Sigmoid colon (tissue), 6 donors: ENCODE measurements at regions not wholly inside any gene's neighbourhood (a gene's known extent, or its start where the extent isn't known, plus 50 kb on each side); places are given as distances from the start of the nearest gene placed in this dataset.

Experiments used
- DNase-seq: peaks from one replicate; pipeline ENCODE4 v3.0.0-alpha.2; 2019
- H3K27ac ChIP-seq, 4 donors: fragments of 200-600 bp; sonication (generic); one replicate each; pipeline ENCODE4 v1.5.1; 2016 to 2019; ENCODE audit warnings: mild to moderate bottlenecking in 1 of 4
- H3K27me3 ChIP-seq, 3 donors: fragments of 200-600 bp; sonication (generic); one replicate each; pipeline ENCODE4 v1.5.1; 2019; ENCODE audit warnings: mild to moderate bottlenecking in 1 of 3
- H3K36me3 ChIP-seq, 4 donors: fragments of 200-600 bp; sonication (generic); one replicate each; pipeline ENCODE4 v1.5.1; 2016 to 2019
- H3K4me1 ChIP-seq, 4 donors: fragments of 200-600 bp; sonication (generic); one replicate each; pipeline ENCODE4 v1.5.1; 2017 to 2019
- H3K4me3 ChIP-seq, 4 donors: fragments of 200-600 bp; sonication (generic); one replicate each; pipeline ENCODE4 v1.5.1; 2017 to 2019; ENCODE audit warnings: mild to moderate bottlenecking in 2 of 4, moderate library complexity in 1 of 4
- H3K9me3 ChIP-seq, 4 donors: fragments of 200-600 bp in 3 of 4; sonication (generic) in 3 of 4; one replicate each; pipeline versions ENCODE4 v1.5.1 to v1.6.1; 2013 to 2019
- CTCF ChIP-seq, 4 experiments: fragments of 450-650 bp in 3 of 4; fragments of 200-600 bp in 1 of 4; IDR thresholded peaks; one replicate each; pipeline ENCODE4 v1.5.1; 2016 to 2019; ENCODE audit warnings: antibody characterized with exemption in 4 of 4, mild to moderate bottlenecking in 3 of 4, moderate library complexity in 2 of 4
- EP300 ChIP-seq, 4 donors: sonication (generic); formaldehyde crosslinking; IDR thresholded peaks; one replicate each; pipeline ENCODE4 v1.6.1; 2017; ENCODE audit warnings: antibody characterized with exemption in 4 of 4
- POLR2A ChIP-seq, 2 donors: fragments of 450-650 bp; IDR thresholded peaks; one replicate each; pipeline ENCODE4 v1.6.1; 2016; ENCODE audit warnings: antibody characterized with exemption in 2 of 2, mild to moderate bottlenecking in 2 of 2, moderate library complexity in 2 of 2
- POLR2AphosphoS5 ChIP-seq, 4 donors: sonication (generic); formaldehyde crosslinking; IDR thresholded peaks; one replicate each; pipeline ENCODE4 v1.6.1; 2017; ENCODE audit warnings: antibody characterized with exemption in 4 of 4
- WGBS, 2 donors: extraction: QIAGEN DNeasy Blood & Tissue Kit; methylation state at CpG; one replicate each; pipeline ENCODE4 v1.1.7; 2013; 5-methylcytosine and 5-hydroxymethylcytosine counted together
- intact Hi-C: fragments of 100-400 bp; cut with DNase I; formaldehyde crosslinking; loops from one replicate; pipeline ENCODE4 v1.15.1; 2023
- donor health status: healthy with polysubstance abuse.
- donor health status: healthy.

- H3K9me3 ChIP-seq: no peaks in the 10 kb centered on the region
- H3K36me3 ChIP-seq: no peaks in the 10 kb centered on the region
- TF ChIP-seq POLR2AphosphoS5 (IDR thresholded peaks at IDR 0.05) (no peak), EP300 (IDR thresholded peaks at IDR 0.05) (no peak), CTCF (IDR thresholded peaks at IDR 0.05) (no peak), POLR2A (IDR thresholded peaks at IDR 0.05) (no peak)
- H3K27me3 ChIP-seq: no peaks in the 10 kb centered on the region
- intact Hi-C loops: no loop called here
- H3K4me1 ChIP-seq: peaks cover 0 to 27% (median 15%) of the 10 kb centered on the region in 4 donors
- WGBS, 2 donors: 74 to 79% methylated on average over 3 of the region's 3 CpGs
- no peak for DNase-seq
- H3K4me3 ChIP-seq: no peak overlapping the region
- H3K27ac ChIP-seq: peak overlapping the region in 1 of 4 donors; percentile 9
Measured at GRCh38 chr2:82412021-82412420, 2047.1 kb downstream of the SUCLG1 start.

DNA sequence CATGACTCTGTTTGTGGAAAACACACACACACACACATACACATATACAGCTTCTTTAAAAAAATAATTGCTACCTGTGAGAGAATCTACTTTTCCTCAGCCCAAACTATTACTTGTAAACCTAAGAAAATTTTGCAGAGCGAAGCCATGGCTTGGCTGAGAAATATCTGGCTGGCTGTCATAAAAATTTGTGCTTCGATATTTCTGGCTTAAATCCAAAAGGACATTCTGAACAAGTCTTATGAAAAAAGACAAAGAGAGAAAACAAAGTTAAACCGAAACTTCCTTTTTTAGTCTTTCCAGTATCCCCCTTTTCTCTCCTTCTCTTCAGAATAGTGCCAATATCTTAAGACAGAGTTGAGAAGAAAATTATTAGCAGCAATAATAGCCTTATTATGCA is 2048.0 kb downstream of the SUCLG1 start:
- H3K4me3 ChIP-seq: no peak overlapping the region
- H3K4me1 ChIP-seq: peaks cover 0 to 32% (median 15%) of the 10 kb centered on the region in 4 donors
- 20 to 48% methylated on average over 3 of the region's 3 CpGs for WGBS, 2 donors
- H3K27me3 ChIP-seq: no peaks in the 10 kb centered on the region
- intact Hi-C loops: no loop called here
- DNase-seq: no peak
- no peaks in the 10 kb centered on the region for H3K9me3 ChIP-seq
- H3K27ac ChIP-seq: peak overlapping the region in 1 of 4 donors; percentile 12
- no peak for TF ChIP-seq CTCF (IDR thresholded peaks at IDR 0.05)
- TF ChIP-seq EP300 (IDR thresholded peaks at IDR 0.05): no peak
- no peak for TF ChIP-seq POLR2A (IDR thresholded peaks at IDR 0.05)
- no peak for TF ChIP-seq POLR2AphosphoS5 (IDR thresholded peaks at IDR 0.05)
- no peaks in the 10 kb centered on the region for H3K36me3 ChIP-seq

DNA sequence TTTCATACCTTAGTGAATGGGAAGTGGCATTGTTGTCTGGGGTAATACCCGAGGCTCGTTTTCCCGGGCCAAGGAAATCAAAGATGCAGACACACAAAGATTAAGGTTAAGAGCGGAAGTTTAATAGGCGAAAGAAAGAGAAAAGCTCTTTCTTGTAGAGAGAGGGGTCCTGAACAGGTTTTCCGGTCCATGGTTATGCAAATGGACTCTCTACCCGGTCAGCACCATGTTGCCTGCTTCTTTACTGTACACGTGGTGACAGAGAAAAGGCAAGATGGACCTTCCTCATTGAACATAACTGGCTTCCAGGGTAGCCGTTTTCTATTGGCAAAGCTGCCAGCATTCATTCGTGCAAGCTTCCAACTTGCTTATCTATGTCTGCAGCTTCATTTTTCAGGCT is 2063.5 kb downstream of the SUCLG1 start:
- Histone ChIP-seq H3K27ac (no peak overlapping the region), H3K36me3 (no peaks in the 10 kb centered on the region), H3K4me1 (no peaks in the 10 kb centered on the region), H3K9me3 (no peaks in the 10 kb centered on the region), H3K4me3 (no peak overlapping the region), H3K27me3 (no peaks in the 10 kb centered on the region)
- DNase-seq: no peak
- intact Hi-C loops: no loop called here
- WGBS, 2 donors: 82 to 88% methylated on average over 10 of the region's 10 CpGs
- TF ChIP-seq POLR2AphosphoS5 (IDR thresholded peaks at IDR 0.05) (no peak), EP300 (IDR thresholded peaks at IDR 0.05) (no peak)

DNA sequence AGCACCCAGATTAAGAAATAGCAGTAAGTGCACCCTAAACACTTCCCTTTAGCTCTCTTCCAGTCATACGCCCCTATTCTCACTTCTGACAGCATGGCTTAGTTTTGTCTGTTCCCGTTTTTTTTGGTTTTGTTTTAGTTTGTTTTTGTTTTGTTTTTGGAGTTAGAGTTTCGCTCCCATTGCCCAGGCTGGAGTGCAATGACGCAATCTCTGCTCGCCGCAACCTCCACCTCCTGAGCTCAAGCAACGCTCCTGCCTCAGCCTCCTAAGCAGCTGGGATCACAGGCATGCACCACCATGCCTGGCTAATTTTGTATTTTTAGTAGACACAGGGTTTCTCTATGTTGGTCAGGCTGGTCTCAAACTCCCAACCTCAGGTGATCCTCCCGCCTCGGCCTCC is 2067.7 kb downstream of the SUCLG1 start:
- no peaks in the 10 kb centered on the region for H3K27me3 ChIP-seq
- no peaks in the 10 kb centered on the region for H3K36me3 ChIP-seq
- no peak overlapping the region for H3K27ac ChIP-seq
- no peaks in the 10 kb centered on the region for H3K4me1 ChIP-seq
- intact Hi-C loops: no loop called here
- H3K9me3 ChIP-seq: no peaks in the 10 kb centered on the region
- no peak for DNase-seq
- no peak overlapping the region for H3K4me3 ChIP-seq
- 92% methylated on average over 9 of the region's 9 CpGs for WGBS, 2 donors
- no peak for TF ChIP-seq CTCF (IDR thresholded peaks at IDR 0.05)
- TF ChIP-seq EP300 (IDR thresholded peaks at IDR 0.05): no peak
- TF ChIP-seq POLR2A (IDR thresholded peaks at IDR 0.05): no peak
- no peak for TF ChIP-seq POLR2AphosphoS5 (IDR thresholded peaks at IDR 0.05)

DNA sequence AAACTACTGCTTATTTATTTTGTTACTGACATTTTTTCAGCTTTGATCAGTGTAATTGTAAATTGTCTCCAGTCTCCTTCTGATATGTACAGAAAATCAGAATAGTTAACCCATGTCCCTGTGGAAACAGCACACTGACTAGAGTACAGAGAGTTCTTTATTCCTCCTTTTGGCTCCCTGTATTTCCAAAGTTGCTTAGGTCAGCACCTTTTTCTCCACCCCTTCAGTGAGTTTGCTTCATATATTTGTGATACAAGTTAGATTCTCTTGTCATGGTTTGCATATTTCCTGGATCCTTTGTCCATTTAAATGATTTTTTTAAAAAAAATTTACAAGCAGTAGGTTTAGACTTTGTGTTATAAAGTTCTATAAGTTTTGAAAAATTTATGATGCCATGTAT is 2051.1 kb upstream of the LRRTM1 start:
- no peaks in the 10 kb centered on the region for H3K9me3 ChIP-seq
- H3K4me3 ChIP-seq: no peak overlapping the region
- intact Hi-C loops: no loop called here
- DNase-seq: no peak
- no peak for TF ChIP-seq EP300 (IDR thresholded peaks at IDR 0.05)
- TF ChIP-seq CTCF (IDR thresholded peaks at IDR 0.05): no peak
- TF ChIP-seq POLR2A (IDR thresholded peaks at IDR 0.05): no peak
- TF ChIP-seq POLR2AphosphoS5 (IDR thresholded peaks at IDR 0.05): no peak
- H3K27me3 ChIP-seq: no peaks in the 10 kb centered on the region
- H3K4me1 ChIP-seq: peaks cover 0 to 11% (median 2%) of the 10 kb centered on the region in 4 donors
- H3K36me3 ChIP-seq: no peaks in the 10 kb centered on the region
- H3K27ac ChIP-seq: no peak overlapping the region
